WERI-Rb-1 (cell line): ENCODE measurements at regions not wholly inside any gene's neighbourhood (a gene's known extent, or its start where the extent isn't known, plus 50 kb on each side); places are given as distances from the start of the nearest gene placed in this dataset.
A peak's percentile ranks its signal among the peaks of the same experiment; 100 is the strongest.

Experiments used
- DNase-seq: peaks from one replicate; pipeline ENCODE4 v3.0.0-alpha.2; 2020
- H3K27ac ChIP-seq: fragments of 250-450 bp; sonication (Bioruptor Pico); 2 replicates; pipeline ENCODE4 v1.5.1; 2020; ENCODE audit warnings: mild to moderate bottlenecking, moderate library complexity
- H3K27me3 ChIP-seq: fragments of 250-450 bp; sonication (Bioruptor Pico); 2 replicates; pipeline ENCODE4 v1.5.1; 2021; ENCODE audit warnings: mild to moderate bottlenecking, low read depth, moderate library complexity; ENCODE audit not compliant: insufficient read depth, severe bottlenecking
- H3K36me3 ChIP-seq: fragments of 250-450 bp; sonication (Bioruptor Pico); 2 replicates; pipeline ENCODE4 v1.5.1; 2020; ENCODE audit warnings: mild to moderate bottlenecking, moderate library complexity
- H3K4me3 ChIP-seq: 2 replicates; pipeline ENCODE4 v1.5.1; 2011; ENCODE audit warnings: low read depth, mild to moderate bottlenecking, control low read depth, low read length
- H3K9me3 ChIP-seq: fragments of 250-450 bp; sonication (Bioruptor Pico); 2 replicates; pipeline ENCODE4 v1.5.1; 2021; ENCODE audit warnings: mild to moderate bottlenecking, moderate library complexity; ENCODE audit not compliant: severe bottlenecking
- TF ChIP-seq, protein P1 (sequence below): IDR thresholded peaks from 2 replicates; pipeline ENCODE4 v1.5.1; 2011; ENCODE audit warnings: low read depth, mild to moderate bottlenecking, control low read depth, inconsistent platforms, low read length

DNA sequence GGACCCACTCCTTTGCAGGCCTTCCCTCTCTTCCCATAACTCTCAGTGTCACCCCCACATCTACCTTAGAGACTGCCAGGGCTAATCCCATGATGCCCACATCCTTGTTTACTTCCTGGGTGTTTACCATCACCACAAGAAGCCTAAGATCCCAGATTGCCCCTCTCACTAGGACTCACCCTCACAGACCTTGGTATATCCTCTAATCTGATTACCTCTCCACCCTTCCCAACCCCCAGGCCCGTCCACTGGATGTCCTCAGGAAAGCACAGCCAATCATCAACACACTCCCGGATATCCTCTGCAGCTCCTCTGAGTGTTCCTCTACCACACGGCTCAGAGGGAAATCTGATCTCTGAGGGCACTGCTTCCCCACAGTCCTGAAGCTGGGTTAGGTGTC lies 91.0 kb downstream of the FOXD1 start:
- DNase-seq: peak; percentile 87
- H3K27me3 ChIP-seq: no peaks in the 10 kb centered on the region
- H3K36me3 ChIP-seq: no peaks in the 10 kb centered on the region
- no peak overlapping the region for H3K4me3 ChIP-seq
- no peaks in the 10 kb centered on the region for H3K9me3 ChIP-seq
- TF ChIP-seq, protein P1, sequence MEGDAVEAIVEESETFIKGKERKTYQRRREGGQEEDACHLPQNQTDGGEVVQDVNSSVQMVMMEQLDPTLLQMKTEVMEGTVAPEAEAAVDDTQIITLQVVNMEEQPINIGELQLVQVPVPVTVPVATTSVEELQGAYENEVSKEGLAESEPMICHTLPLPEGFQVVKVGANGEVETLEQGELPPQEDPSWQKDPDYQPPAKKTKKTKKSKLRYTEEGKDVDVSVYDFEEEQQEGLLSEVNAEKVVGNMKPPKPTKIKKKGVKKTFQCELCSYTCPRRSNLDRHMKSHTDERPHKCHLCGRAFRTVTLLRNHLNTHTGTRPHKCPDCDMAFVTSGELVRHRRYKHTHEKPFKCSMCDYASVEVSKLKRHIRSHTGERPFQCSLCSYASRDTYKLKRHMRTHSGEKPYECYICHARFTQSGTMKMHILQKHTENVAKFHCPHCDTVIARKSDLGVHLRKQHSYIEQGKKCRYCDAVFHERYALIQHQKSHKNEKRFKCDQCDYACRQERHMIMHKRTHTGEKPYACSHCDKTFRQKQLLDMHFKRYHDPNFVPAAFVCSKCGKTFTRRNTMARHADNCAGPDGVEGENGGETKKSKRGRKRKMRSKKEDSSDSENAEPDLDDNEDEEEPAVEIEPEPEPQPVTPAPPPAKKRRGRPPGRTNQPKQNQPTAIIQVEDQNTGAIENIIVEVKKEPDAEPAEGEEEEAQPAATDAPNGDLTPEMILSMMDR: no peak
- no peak overlapping the region for H3K27ac ChIP-seq

DNA sequence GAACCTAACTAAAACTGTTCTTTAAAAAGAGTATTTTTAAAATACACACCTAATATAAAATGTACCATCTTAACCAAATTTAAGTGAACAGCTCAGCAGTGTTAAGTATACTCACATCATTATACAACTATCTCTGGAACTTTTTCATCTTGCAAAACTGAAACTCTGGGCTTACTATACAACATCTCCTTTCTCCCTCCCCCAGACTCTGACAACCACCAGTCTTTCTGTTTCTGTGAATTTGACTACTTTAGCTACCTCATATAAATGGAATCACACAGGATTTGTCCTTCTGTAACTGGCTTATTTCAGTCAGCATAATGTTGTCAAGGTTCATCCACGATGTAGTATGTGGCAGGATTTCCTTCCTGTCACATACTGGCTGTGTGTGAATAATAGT lies 93.5 kb downstream of the FOXD1 start:
- no peaks in the 10 kb centered on the region for H3K9me3 ChIP-seq
- no peaks in the 10 kb centered on the region for H3K36me3 ChIP-seq
- no peaks in the 10 kb centered on the region for H3K27me3 ChIP-seq
- H3K4me3 ChIP-seq: no peak overlapping the region
- TF ChIP-seq, protein P1: no peak
- DNase-seq: no peak
- H3K27ac ChIP-seq: no peak overlapping the region

DNA sequence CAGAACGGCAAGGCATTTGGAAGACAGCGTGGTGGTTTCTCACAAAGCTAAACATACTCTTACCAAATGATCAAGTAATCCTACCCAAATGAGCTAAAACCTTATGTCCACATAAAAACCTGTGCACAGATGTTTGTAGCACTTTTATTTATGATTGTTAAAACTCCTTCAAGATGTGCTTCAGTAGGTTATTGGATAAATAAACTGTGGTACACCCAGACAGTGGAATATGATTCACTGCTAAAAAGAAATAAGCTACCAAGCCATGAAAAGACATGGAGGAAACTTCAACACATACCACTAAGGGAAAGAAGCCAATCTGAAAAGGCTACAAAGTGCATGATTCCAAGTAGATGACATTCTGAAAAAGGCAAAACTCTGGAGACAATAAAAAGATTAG lies 94.2 kb downstream of the FOXD1 start:
- H3K9me3 ChIP-seq: peaks cover 3% of the 10 kb centered on the region
- H3K36me3 ChIP-seq: no peaks in the 10 kb centered on the region
- TF ChIP-seq, protein P1: no peak
- no peak for DNase-seq
- H3K4me3 ChIP-seq: no peak overlapping the region
- no peak overlapping the region for H3K27ac ChIP-seq
- no peaks in the 10 kb centered on the region for H3K27me3 ChIP-seq

DNA sequence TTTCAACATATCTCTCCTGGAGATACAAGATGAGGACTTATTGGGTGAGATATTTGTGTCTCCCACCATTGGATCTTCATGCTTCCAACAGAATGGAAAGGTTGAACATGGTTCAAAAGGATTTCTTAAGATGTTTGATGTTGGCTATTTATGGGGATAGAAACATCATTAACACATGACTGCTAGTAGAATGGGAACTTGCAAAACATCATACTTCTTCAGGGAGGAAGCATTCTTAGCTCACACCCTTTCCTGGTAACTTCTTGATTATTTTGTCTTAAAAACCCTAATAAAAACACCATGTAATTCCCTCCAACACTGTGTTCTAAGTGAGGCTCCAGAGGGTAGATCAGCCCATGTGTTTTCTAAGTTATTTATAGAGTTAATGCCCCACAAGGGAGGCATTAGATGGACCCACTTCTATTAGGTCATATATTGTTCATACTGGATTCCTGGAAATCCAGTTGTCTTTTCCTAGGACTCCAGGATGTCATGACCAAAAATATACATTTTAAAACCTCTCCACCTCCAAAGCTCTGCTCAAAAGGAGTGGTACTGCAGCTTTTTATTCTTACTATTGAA lies 95.8 kb downstream of the FOXD1 start:
- no peaks in the 10 kb centered on the region for H3K36me3 ChIP-seq
- H3K27ac ChIP-seq: no peak overlapping the region
- H3K4me3 ChIP-seq: no peak overlapping the region
- no peak for DNase-seq
- TF ChIP-seq, protein P1: no peak
- H3K27me3 ChIP-seq: no peaks in the 10 kb centered on the region
- peaks cover 3% of the 10 kb centered on the region for H3K9me3 ChIP-seq

DNA sequence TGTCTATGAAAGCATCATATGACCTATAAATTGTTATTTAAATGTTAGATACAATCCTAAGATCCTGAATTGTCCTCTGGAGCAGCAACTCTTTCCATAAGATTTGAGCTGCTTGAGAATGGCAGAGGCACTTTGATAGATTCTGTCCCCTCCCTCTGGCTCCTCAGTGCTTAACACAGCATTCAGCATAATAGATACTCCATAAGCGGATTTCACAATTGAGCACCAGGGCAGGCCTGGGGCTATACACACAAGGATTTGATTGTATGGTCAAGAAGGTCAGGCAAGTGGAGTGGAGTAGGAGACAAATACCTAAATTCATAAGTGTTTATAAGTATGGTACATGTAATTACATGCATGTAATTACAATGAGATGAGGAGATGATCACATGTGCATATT lies 96.3 kb downstream of the FOXD1 start:
- Histone ChIP-seq H3K27ac (no peak overlapping the region), H3K27me3 (no peaks in the 10 kb centered on the region), H3K9me3 (peaks cover 4% of the 10 kb centered on the region), H3K36me3 (no peaks in the 10 kb centered on the region), H3K4me3 (no peak overlapping the region)
- DNase-seq: peak; percentile 29
- TF ChIP-seq, protein P1: no peak

DNA sequence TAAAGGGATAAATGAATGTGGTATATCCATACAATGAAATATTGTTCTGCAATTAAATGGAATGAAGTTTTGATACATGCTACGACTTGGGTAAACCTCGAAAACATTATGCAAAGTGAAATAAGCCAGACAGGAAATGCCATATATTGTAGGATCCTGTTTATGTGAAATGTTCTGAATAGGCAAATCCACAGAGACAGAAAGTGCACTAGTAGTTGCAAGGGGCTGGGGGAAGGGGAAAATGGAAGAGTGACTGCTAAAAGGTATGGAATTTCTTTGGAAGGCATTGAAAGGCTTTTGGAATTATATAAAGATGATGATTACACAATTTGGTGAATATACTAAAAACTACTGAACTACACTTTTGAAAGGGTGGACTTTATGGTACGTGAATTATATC lies 97.0 kb downstream of the FOXD1 start:
- Histone ChIP-seq H3K4me3 (no peak overlapping the region), H3K27ac (no peak overlapping the region), H3K27me3 (no peaks in the 10 kb centered on the region), H3K36me3 (no peaks in the 10 kb centered on the region), H3K9me3 (peaks cover 9% of the 10 kb centered on the region)
- TF ChIP-seq, protein P1: no peak
- no peak for DNase-seq
